SK-N-SH (cell line): ENCODE measurements at regions not wholly inside any gene's neighbourhood (a gene's known extent, or its start where the extent isn't known, plus 50 kb on each side); places are given as distances from the start of the nearest gene placed in this dataset.

Experiments used
- ELF1 ChIP-seq: IDR thresholded peaks from 2 replicates; pipeline ENCODE4 v1.4.0; 2012
- EP300 ChIP-seq, 2 experiments: IDR thresholded peaks; 2 replicates each; pipeline versions ENCODE4 v1.4.0 to v1.6.1; 2012; ENCODE audit warnings: borderline replicate concordance in 1 of 2, low read depth in 1 of 2, low read length in 1 of 2
- GATA2 ChIP-seq: sonication (generic); formaldehyde crosslinking; IDR thresholded peaks from 2 replicates; pipeline ENCODE4 v1.5.0; 2020; ENCODE audit warnings: mild to moderate bottlenecking, missing genetic modification reagents
- MXI1 ChIP-seq: IDR thresholded peaks from 2 replicates; pipeline ENCODE4 v1.6.1; 2012; ENCODE audit warnings: mild to moderate bottlenecking, low read depth, low read length, improper control_type of control experiment
- NFIC ChIP-seq: IDR thresholded peaks from 2 replicates; pipeline ENCODE4 v1.4.0; 2012; ENCODE audit warnings: borderline replicate concordance
- NRF1 ChIP-seq: IDR thresholded peaks from 2 replicates; pipeline ENCODE4 v1.6.1; 2012; ENCODE audit warnings: low read depth, mild to moderate bottlenecking, low read length
- TAF1 ChIP-seq: IDR thresholded peaks from 2 replicates; pipeline ENCODE4 v1.6.1; 2012; ENCODE audit warnings: low read depth, mild to moderate bottlenecking, low read length, moderate library complexity, borderline replicate concordance
- YY1 ChIP-seq: IDR thresholded peaks from 2 replicates; pipeline ENCODE4 v1.4.0; 2012; ENCODE audit warnings: low read depth, mild to moderate bottlenecking
- TF ChIP-seq, protein P1 (sequence below): IDR thresholded peaks from 2 replicates; pipeline ENCODE4; 2012
- TF ChIP-seq, protein P2 (sequence below): fragments of 200-600 bp; sonication (generic); IDR thresholded peaks from 2 replicates; pipeline ENCODE4 v1.6.1; 2017; ENCODE audit warnings: antibody characterized with exemption, mild to moderate bottlenecking, moderate library complexity

DNA sequence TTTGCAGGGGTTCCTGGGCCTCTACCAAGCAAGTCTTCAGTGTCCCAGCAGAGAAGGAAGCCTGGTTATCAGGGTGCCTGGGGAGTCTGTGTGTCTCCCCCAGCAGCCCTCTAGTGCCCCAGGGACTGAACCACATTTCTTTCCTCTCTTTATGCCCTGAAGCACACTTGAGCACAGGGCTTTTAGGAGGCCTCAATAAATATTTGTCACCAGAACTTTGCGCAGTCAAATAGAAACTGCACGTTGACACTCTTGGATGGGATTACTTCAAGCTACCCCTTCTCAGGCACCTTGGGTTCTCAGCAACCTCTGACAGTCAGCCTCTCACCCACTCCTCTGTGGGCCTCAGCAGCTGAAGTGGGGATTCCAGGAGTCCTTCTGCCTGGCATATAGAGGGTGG, 226.6 kb upstream of the HES1 start:
- TF ChIP-seq, protein P1, sequence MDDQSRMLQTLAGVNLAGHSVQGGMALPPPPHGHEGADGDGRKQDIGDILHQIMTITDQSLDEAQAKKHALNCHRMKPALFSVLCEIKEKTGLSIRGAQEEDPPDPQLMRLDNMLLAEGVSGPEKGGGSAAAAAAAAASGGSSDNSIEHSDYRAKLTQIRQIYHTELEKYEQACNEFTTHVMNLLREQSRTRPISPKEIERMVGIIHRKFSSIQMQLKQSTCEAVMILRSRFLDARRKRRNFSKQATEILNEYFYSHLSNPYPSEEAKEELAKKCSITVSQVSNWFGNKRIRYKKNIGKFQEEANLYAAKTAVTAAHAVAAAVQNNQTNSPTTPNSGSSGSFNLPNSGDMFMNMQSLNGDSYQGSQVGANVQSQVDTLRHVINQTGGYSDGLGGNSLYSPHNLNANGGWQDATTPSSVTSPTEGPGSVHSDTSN = no peak
- no peak for TF ChIP-seq NFIC
- TF ChIP-seq, protein P2, sequence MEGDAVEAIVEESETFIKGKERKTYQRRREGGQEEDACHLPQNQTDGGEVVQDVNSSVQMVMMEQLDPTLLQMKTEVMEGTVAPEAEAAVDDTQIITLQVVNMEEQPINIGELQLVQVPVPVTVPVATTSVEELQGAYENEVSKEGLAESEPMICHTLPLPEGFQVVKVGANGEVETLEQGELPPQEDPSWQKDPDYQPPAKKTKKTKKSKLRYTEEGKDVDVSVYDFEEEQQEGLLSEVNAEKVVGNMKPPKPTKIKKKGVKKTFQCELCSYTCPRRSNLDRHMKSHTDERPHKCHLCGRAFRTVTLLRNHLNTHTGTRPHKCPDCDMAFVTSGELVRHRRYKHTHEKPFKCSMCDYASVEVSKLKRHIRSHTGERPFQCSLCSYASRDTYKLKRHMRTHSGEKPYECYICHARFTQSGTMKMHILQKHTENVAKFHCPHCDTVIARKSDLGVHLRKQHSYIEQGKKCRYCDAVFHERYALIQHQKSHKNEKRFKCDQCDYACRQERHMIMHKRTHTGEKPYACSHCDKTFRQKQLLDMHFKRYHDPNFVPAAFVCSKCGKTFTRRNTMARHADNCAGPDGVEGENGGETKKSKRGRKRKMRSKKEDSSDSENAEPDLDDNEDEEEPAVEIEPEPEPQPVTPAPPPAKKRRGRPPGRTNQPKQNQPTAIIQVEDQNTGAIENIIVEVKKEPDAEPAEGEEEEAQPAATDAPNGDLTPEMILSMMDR = no peak
- TF ChIP-seq YY1 = no peak
- TF ChIP-seq TAF1 = no peak
- no peak for TF ChIP-seq GATA2
- TF ChIP-seq MXI1 = no peak
- TF ChIP-seq ELF1 = no peak
- no peak for TF ChIP-seq NRF1
- no peak for TF ChIP-seq EP300 (IDR thresholded peaks at IDR 0.05; ENCODE audit: borderline replicate concordance in 1 of 2, low read depth in 1 of 2, low read length in 1 of 2)
